ENCODE measurements at regions not wholly inside any gene's neighbourhood (a gene's known extent, or its start where the extent isn't known, plus 50 kb on each side); places are given as distances from the start of the nearest gene placed in this dataset.
"Not testable (repeated sequence)": the region's sequence is repeated elsewhere in the genome, so short reads cannot be mapped to it uniquely, and the experiment has no call there.

GRCh38 chr4:10388146-10388545, 69.1 kb downstream of the ZNF518B start:
- DNase-seq (ENCODE audit: low spot score); ATAC-seq; intact Hi-C loops (cut with DNase I): not testable (repeated sequence)

DNA sequence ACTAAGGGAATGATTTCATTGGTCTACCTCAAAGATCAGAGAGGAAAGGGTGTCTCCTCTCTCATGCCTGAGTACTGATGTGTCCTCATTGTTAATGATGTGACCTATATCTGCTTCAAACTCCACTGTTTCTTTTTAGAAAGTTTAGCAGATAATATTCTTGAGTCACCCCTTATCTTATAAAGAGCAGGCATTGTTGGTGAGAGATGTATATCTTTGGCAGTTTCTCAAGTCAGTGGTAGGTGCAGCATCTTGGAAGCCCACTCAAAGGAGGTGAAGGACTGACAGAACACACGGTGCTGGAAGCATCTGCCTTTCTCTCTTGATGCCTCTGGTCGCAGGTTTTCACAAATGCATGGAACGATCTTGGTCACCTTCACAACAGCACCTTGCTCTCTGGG, 71.2 kb downstream of the ZNF518B start:
- intact Hi-C loops (cut with DNase I): no loop called here
- DNase-seq (ENCODE audit: low spot score) (no peak), ATAC-seq (no peak)

DNA sequence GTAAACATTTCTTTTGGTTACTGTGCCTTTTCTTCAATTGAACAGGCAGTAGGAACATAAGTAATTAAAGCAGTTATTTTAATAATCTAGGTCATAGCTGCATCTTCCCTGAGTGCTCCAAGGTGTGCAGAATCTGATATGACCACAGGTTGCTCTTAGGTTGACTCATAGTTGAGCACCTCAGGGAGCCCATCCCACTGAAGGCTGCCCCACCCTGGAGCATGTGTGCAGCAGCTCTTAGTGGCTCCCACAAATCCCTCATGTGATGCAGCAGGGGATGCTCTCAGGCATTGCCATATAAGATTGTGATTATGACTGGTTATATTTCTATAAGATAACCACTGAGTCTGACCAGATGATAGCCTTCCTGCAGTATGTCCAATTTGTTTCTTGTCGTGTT, 72.3 kb downstream of the ZNF518B start:
- intact Hi-C loops (cut with DNase I): no loop called here
- no peak for DNase-seq (ENCODE audit: low spot score)
- ATAC-seq: no peak

DNA sequence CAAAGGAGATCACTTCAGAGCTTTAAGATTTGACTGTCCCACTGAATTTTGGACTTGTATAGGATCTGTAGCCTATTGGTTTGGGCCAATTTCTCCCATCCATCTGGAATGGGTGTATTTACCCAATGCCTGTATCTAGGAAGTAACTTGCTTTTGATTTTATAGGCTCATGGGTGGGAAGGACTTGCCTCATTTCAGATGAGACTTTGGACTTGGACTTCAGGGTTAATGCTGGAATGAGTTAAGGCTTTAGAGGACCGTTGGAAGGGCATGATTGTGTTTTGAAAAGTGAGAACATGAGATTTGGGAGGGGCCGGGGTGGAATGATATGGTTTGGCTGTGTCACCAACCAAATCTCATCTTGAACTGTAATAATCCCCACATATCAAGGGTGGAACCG, 73.8 kb downstream of the ZNF518B start:
- ATAC-seq: no peak
- DNase-seq (ENCODE audit: low spot score): no peak
- intact Hi-C loops (cut with DNase I): no loop called here

DNA sequence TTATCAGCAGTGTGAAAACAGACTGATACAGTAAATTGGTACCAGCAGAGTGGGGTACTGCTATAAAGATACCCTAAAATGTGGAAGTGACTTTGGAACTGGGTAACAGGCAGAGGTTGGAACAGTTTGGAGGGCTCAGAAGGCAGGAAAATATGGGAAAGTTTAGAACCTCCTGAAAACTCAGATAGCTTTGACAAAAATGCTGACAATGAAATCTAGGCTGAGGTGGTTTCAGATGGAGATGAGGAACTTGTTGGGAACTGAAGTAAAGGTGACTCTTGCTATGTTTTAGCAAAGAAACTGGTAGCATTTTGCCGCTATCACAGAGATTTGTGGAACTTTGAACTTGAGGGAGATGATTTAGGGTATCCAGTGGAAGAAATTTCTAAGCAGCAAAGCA, 75.1 kb downstream of the ZNF518B start:
- intact Hi-C loops (cut with DNase I); ATAC-seq: not testable (repeated sequence)

GRCh38 chr4:10381146-10381545, 76.1 kb downstream of the ZNF518B start:
- DNase-seq (ENCODE audit: low spot score): no peak
- intact Hi-C loops (cut with DNase I): no loop called here
- ATAC-seq: no peak

More for the DNA sequence above, 75.1 kb downstream of the ZNF518B start:
- not testable (repeated sequence) for DNase-seq (ENCODE audit: low spot score)

DNA sequence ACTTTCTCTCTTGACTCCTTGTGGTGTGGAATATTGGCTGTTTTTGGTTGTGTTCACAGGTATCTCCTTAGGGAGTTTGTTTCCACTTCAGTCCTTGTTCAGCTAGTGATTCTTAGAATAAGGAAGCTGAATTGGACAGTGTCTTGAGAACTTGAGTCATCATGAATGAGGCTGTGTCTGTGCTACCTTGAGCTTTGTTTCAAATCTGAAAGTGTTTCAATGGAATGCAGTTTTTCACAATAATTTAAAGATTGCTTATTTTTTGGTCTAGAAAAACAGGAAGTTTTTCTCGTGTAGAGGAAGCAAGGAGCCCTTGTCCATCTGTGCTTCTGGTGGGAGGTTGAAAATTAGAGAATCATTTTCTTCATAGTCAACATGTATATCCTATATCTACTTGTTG, 76.5 kb downstream of the ZNF518B start:
- ATAC-seq (no peak), DNase-seq (ENCODE audit: low spot score) (no peak)
- intact Hi-C loops (cut with DNase I): no loop called here

GRCh38 chr4:10371869-10372471, 85.3 kb downstream of the ZNF518B start:
- no peak for ATAC-seq
- intact Hi-C loops (cut with DNase I): no loop called here
- DNase-seq (ENCODE audit: low spot score): no peak

DNA sequence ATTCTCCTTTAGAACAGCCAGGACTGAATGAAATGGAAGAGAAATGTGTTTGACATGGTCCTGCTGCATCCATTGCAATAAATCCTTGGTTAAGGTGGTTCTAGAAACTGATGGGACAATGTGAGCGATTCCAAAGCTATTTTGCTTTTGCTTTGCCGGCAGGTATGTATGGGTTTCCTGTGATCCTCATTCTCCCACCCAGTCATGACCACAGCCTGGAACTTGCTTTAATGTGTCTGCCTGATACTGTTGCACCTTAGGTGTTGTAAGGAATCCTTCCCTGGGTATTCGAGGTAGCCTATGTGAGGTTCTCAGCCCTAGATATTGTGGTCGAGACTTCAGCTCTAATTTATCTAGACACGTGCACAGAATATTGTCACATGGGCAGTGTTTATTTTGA, 86.1 kb downstream of the ZNF518B start:
- intact Hi-C loops (cut with DNase I): no loop called here
- ATAC-seq (no peak), DNase-seq (ENCODE audit: low spot score) (no peak)

- intact Hi-C loops (cut with DNase I): no loop called here
- ATAC-seq: no peak
- DNase-seq (ENCODE audit: low spot score): no peak
These were observed 87.7 kb downstream of the ZNF518B start for GRCh38 chr4:10369517-10369916.

DNA sequence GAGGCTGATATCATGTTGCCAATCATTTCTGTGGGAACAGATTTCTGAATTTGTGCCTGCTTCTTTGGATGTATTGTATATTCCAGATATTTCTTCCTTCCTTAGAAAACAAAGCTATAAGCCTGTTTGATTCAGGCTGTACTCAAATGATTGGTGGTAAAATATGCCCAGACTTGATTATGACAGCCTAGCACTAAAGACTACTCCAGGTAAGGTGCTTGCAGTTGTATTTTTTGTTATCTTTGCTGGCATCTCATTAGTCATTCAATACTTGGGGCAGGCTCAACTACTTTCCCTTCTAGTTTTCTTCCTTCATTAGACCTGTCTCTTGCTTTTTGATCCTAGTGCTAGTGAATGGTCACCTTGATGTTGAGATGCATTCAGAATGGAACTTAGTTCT, 90.6 kb downstream of the ZNF518B start:
- intact Hi-C loops (cut with DNase I): no loop called here
- no peak for DNase-seq (ENCODE audit: low spot score)
- ATAC-seq: no peak

GRCh38 chr4:10364194-10364593, 93.0 kb downstream of the ZNF518B start:
- intact Hi-C loops (cut with DNase I): no loop called here
- DNase-seq (ENCODE audit: low spot score) (no peak), ATAC-seq (no peak)

DNA sequence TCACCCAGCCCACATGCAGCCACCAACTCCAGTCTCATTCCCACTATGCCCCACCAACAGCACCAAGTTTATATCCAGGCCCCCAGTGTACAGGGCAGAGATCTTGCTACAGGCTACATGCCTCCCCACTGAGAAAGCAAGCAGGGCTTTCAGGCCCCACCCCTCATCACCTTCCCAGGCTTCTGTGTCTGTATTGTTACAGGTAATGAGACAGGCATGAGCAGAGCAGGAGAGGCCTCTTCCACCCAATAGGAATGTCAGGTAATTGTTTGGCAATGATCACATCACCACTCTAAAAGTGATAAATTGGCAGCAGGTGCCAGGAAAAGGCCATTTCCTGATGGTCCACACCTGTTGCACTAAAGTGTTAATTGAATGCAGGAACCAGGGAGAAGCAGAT, 102.5 kb downstream of the ZNF518B start:
- DNase-seq (ENCODE audit: low spot score) (no peak), ATAC-seq (no peak)
- intact Hi-C loops (cut with DNase I): no loop called here

- DNase-seq (ENCODE audit: low spot score) (no peak), ATAC-seq (no peak)
- intact Hi-C loops (cut with DNase I): no loop called here
These were observed 103.0 kb downstream of the ZNF518B start for GRCh38 chr4:10354225-10354624.

- intact Hi-C loops (cut with DNase I): loop anchor here (2.0 kb wide), 1 partner anchor 72 kb away; no protein-coding TSS in a partner anchor
- DNase-seq (ENCODE audit: low spot score) (no peak), ATAC-seq (no peak)
These were observed 104.1 kb downstream of the ZNF518B start for GRCh38 chr4:10353110-10353509.

DNA sequence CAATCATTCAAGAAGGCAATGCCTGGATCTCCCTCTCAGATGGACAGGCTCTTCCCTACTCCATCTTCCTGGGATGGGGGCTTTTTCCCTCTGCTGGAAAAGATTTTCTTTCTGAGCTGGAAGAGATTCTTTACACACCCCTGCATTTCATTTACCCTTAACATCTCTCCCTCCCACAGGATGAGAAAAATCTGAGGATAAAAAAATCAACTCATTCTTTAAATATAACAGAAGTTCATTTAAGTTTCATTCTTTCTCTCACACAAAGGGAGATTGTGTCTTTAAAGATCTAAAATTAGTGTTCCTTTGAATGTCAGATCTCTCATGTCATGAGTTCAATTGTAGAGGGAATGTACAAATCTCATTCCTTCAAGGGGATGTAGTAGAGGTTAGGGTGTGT, 109.0 kb downstream of the ZNF518B start:
- intact Hi-C loops (cut with DNase I): no loop called here
- no peak for ATAC-seq
- no peak for DNase-seq (ENCODE audit: low spot score)

GRCh38 chr4:10347815-10348214, 109.4 kb downstream of the ZNF518B start:
- ATAC-seq (no peak), DNase-seq (ENCODE audit: low spot score) (no peak)
- intact Hi-C loops (cut with DNase I): no loop called here

- no peak for ATAC-seq
- intact Hi-C loops (cut with DNase I): no loop called here
- DNase-seq (ENCODE audit: low spot score): no peak
These were observed 109.9 kb downstream of the ZNF518B start for GRCh38 chr4:10347281-10347795.

DNA sequence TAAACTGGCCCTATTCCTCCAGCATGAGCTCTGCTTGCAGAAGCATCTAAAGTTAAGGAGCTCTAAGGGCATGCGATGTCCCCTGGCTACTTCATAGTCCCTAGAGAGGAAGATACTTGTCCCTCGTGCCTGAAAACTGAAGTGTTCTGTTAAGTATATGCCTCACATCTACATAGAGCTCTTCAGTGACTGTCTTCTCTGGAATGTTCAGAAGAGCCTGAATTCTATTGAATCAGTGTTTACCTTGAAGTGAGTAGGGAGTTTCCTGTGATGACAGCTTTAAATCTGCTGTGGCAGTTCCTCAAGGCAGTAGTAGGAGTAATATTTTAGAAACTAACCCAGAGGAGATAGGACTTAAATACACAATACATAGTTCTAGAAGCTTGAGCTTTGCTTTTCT, 111.2 kb downstream of the ZNF518B start:
- intact Hi-C loops (cut with DNase I): no loop called here
- no peak for DNase-seq (ENCODE audit: low spot score)
- ATAC-seq: no peak

DNA sequence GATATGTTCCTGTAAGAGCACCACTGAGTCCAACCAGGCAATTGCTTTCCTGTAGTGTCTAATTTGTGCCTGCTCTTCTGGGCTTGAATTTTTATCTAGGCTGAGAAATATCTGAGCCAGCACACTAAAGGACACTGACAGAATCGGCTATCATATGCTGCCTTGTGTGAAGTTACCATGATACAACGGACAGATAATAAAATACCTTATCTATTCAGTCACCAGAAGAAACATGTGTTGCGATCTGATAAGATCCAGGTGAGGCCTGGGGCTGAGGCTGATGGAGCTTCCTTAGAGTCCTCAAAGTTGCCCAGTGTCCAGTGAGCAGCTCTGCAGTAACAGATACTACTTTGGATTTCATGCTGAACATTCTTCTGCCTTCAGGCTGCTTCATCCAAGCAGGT, 111.8 kb downstream of the ZNF518B start:
- DNase-seq (ENCODE audit: low spot score) (no peak), ATAC-seq (no peak)
- intact Hi-C loops (cut with DNase I): no loop called here

DNA sequence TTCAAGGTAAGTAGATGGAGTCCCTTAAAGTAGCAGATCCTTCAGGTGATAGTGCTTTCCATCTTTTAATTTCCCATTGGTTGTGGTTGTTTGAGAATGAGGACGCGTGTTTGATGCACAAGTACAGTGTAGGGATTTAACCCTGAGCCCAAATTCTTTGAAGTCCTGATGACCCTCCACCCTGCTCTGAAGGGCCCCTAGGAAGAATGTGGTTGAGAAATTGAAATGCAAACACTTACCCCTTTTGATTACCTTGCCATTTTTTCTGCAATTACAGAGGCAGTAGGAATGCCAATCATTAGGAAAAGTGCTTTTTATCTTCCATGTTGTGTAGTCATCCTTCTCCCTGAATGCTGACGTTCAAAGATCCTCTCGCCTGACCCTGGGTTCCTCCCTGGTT, 112.4 kb downstream of the ZNF518B start:
- DNase-seq (ENCODE audit: low spot score) (no peak), ATAC-seq (no peak)
- intact Hi-C loops (cut with DNase I): no loop called here

Data from sciatic nerve (tissue), 2 donors.